GM12878 (cell line): ENCODE measurements at regions not wholly inside any gene's neighbourhood (a gene's known extent, or its start where the extent isn't known, plus 50 kb on each side); places are given as distances from the start of the nearest gene placed in this dataset.

Source experiments
- EED ChIP-seq: sonication (generic); IDR thresholded peaks from 2 replicates; pipeline ENCODE4 v1.6.1; 2016; ENCODE audit warnings: antibody characterized with exemption, low read depth
- MXI1 ChIP-seq: fragments of 150-350 bp; IDR thresholded peaks from 2 replicates; pipeline ENCODE4 v1.6.1; 2011; ENCODE audit warnings: low read depth, mild to moderate bottlenecking, inconsistent platforms, low read length, improper control_type of control experiment
- NRF1 ChIP-seq: conservative IDR thresholded peaks from 2 replicates; pipeline ENCODE4 v1.6.1; 2011; ENCODE audit warnings: mild to moderate bottlenecking, low read depth, low read length, improper control_type of control experiment
- TCF3 ChIP-seq: IDR thresholded peaks from 2 replicates; pipeline ENCODE4 v1.6.1; 2012; ENCODE audit warnings: low read depth, mild to moderate bottlenecking, low read length, borderline replicate concordance; ENCODE audit not compliant: insufficient read depth
- TF ChIP-seq, protein P1 (sequence below): fragments of 450-650 bp; formaldehyde crosslinking; IDR thresholded peaks from 2 replicates; pipeline ENCODE4 v1.4.0; 2020; ENCODE audit warnings: mild to moderate bottlenecking, moderate library complexity
- TF ChIP-seq, protein P2 (sequence below): IDR thresholded peaks from 2 replicates; pipeline ENCODE4 v1.6.1; 2012; ENCODE audit warnings: improper control_type of control experiment, low read depth, low read length; ENCODE audit not compliant: insufficient replicate concordance
- TF ChIP-seq, protein P3 (sequence below): IDR thresholded peaks from 2 replicates; pipeline ENCODE4 v1.6.1; 2012; ENCODE audit warnings: low read depth, low read length, improper control_type of control experiment

DNA sequence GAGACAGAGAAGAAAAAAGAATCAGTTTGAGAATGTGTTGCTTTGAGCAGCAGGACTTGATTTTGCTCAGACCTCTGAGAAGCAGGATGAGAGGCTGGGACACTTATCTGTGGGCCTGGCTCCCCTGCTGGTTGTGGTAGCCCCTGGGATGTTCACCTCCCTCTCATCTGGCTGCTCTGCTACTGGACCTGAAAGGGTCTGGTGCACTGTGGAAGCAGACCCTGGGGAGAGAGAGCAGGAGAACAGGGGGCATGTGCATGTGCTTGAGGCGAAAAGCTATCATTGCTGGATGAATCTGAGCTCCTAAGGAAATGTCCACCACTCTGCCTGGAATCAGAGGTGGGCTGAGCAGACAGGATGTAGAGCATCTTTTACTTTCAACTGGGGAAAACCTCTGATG is 161.1 kb downstream of the SCP2D1 start (continued):
- TF ChIP-seq, protein P1, sequence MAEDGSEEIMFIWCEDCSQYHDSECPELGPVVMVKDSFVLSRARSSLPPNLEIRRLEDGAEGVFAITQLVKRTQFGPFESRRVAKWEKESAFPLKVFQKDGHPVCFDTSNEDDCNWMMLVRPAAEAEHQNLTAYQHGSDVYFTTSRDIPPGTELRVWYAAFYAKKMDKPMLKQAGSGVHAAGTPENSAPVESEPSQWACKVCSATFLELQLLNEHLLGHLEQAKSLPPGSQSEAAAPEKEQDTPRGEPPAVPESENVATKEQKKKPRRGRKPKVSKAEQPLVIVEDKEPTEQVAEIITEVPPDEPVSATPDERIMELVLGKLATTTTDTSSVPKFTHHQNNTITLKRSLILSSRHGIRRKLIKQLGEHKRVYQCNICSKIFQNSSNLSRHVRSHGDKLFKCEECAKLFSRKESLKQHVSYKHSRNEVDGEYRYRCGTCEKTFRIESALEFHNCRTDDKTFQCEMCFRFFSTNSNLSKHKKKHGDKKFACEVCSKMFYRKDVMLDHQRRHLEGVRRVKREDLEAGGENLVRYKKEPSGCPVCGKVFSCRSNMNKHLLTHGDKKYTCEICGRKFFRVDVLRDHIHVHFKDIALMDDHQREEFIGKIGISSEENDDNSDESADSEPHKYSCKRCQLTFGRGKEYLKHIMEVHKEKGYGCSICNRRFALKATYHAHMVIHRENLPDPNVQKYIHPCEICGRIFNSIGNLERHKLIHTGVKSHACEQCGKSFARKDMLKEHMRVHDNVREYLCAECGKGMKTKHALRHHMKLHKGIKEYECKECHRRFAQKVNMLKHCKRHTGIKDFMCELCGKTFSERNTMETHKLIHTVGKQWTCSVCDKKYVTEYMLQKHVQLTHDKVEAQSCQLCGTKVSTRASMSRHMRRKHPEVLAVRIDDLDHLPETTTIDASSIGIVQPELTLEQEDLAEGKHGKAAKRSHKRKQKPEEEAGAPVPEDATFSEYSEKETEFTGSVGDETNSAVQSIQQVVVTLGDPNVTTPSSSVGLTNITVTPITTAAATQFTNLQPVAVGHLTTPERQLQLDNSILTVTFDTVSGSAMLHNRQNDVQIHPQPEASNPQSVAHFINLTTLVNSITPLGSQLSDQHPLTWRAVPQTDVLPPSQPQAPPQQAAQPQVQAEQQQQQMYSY (CRISPR knock-in tag) = no peak
- TF ChIP-seq, protein P2, sequence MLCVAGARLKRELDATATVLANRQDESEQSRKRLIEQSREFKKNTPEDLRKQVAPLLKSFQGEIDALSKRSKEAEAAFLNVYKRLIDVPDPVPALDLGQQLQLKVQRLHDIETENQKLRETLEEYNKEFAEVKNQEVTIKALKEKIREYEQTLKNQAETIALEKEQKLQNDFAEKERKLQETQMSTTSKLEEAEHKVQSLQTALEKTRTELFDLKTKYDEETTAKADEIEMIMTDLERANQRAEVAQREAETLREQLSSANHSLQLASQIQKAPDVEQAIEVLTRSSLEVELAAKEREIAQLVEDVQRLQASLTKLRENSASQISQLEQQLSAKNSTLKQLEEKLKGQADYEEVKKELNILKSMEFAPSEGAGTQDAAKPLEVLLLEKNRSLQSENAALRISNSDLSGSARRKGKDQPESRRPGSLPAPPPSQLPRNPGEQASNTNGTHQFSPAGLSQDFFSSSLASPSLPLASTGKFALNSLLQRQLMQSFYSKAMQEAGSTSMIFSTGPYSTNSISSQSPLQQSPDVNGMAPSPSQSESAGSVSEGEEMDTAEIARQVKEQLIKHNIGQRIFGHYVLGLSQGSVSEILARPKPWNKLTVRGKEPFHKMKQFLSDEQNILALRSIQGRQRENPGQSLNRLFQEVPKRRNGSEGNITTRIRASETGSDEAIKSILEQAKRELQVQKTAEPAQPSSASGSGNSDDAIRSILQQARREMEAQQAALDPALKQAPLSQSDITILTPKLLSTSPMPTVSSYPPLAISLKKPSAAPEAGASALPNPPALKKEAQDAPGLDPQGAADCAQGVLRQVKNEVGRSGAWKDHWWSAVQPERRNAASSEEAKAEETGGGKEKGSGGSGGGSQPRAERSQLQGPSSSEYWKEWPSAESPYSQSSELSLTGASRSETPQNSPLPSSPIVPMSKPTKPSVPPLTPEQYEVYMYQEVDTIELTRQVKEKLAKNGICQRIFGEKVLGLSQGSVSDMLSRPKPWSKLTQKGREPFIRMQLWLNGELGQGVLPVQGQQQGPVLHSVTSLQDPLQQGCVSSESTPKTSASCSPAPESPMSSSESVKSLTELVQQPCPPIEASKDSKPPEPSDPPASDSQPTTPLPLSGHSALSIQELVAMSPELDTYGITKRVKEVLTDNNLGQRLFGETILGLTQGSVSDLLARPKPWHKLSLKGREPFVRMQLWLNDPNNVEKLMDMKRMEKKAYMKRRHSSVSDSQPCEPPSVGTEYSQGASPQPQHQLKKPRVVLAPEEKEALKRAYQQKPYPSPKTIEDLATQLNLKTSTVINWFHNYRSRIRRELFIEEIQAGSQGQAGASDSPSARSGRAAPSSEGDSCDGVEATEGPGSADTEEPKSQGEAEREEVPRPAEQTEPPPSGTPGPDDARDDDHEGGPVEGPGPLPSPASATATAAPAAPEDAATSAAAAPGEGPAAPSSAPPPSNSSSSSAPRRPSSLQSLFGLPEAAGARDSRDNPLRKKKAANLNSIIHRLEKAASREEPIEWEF = no peak
- TF ChIP-seq MXI1 = no peak
- TF ChIP-seq EED = no peak
- TF ChIP-seq, protein P3, sequence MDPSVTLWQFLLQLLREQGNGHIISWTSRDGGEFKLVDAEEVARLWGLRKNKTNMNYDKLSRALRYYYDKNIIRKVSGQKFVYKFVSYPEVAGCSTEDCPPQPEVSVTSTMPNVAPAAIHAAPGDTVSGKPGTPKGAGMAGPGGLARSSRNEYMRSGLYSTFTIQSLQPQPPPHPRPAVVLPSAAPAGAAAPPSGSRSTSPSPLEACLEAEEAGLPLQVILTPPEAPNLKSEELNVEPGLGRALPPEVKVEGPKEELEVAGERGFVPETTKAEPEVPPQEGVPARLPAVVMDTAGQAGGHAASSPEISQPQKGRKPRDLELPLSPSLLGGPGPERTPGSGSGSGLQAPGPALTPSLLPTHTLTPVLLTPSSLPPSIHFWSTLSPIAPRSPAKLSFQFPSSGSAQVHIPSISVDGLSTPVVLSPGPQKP = no peak
- TF ChIP-seq TCF3 = no peak
- no peak for TF ChIP-seq NRF1
